IPS-NIHi11 (cell line): ENCODE measurements at regions not wholly inside any gene's neighbourhood (a gene's known extent, or its start where the extent isn't known, plus 50 kb on each side); places are given as distances from the start of the nearest gene placed in this dataset.
"Not testable (repeated sequence)": the region's sequence is repeated elsewhere in the genome, so short reads cannot be mapped to it uniquely, and the experiment has no call there.

Experiments
- DNase-seq: peaks from one replicate; pipeline ENCODE4 v3.0.0; 2012; ENCODE audit warnings: mixed read lengths, low spot score

GRCh38 chr9:34793428-34793827, 83.5 kb upstream of the CCL21 start:
- DNase-seq: no peak

- DNase-seq: no peak
Observed at GRCh38 chr9:34783951-34784487, 74.1 kb upstream of the CCL21 start.

- DNase-seq: no peak
Observed at GRCh38 chr9:34782372-34782771, 72.4 kb upstream of the CCL21 start.

- DNase-seq: no peak
Observed at GRCh38 chr9:34777666-34778065, 67.7 kb upstream of the CCL21 start.

- DNase-seq: no peak
Observed at GRCh38 chr9:34773955-34774354, 64.0 kb upstream of the CCL21 start.

- DNase-seq: no peak
Observed at GRCh38 chr9:34773306-34773910, 63.5 kb upstream of the CCL21 start.

GRCh38 chr9:34771007-34771406, 61.1 kb upstream of the CCL21 start:
- DNase-seq: no peak

- not testable (repeated sequence) for DNase-seq
Observed at GRCh38 chr9:34767087-34767486, 57.2 kb upstream of the CCL21 start.

GRCh38 chr9:34760196-34761040, 50.5 kb upstream of the CCL21 start:
- peak; percentile 84 for DNase-seq
